ENCODE measurements at regions not wholly inside any gene's neighbourhood (a gene's known extent, or its start where the extent isn't known, plus 50 kb on each side); places are given as distances from the start of the nearest gene placed in this dataset.

- no peak for TF ChIP-seq POLR2A (IDR thresholded peaks at IDR 0.05)
- TF ChIP-seq, protein P1, sequence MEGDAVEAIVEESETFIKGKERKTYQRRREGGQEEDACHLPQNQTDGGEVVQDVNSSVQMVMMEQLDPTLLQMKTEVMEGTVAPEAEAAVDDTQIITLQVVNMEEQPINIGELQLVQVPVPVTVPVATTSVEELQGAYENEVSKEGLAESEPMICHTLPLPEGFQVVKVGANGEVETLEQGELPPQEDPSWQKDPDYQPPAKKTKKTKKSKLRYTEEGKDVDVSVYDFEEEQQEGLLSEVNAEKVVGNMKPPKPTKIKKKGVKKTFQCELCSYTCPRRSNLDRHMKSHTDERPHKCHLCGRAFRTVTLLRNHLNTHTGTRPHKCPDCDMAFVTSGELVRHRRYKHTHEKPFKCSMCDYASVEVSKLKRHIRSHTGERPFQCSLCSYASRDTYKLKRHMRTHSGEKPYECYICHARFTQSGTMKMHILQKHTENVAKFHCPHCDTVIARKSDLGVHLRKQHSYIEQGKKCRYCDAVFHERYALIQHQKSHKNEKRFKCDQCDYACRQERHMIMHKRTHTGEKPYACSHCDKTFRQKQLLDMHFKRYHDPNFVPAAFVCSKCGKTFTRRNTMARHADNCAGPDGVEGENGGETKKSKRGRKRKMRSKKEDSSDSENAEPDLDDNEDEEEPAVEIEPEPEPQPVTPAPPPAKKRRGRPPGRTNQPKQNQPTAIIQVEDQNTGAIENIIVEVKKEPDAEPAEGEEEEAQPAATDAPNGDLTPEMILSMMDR (IDR thresholded peaks at IDR 0.05), result no peak
Observed at GRCh38 chr20:24314053-24314452, 155.4 kb upstream of the SYNDIG1 start.
